HEK293 (cell line): ENCODE measurements at regions not wholly inside any gene's neighbourhood (a gene's known extent, or its start where the extent isn't known, plus 50 kb on each side); places are given as distances from the start of the nearest gene placed in this dataset.

Source experiments
- CTCF ChIA-PET: fragments of 350-600 bp; formaldehyde crosslinking; extraction: SDS; loops from one replicate; lab custom pipeline; 2021; ENCODE audit warnings: antibody characterized with exemption; lab: Yijun Ruan, JAX
- POLR2A ChIA-PET: fragments of 300-600 bp; formaldehyde crosslinking; extraction: SDS; loops from one replicate; lab custom pipeline; 2020; ENCODE audit warnings: antibody characterized with exemption, inconsistent platforms; lab: Yijun Ruan, JAX
- H3K27ac ChIP-seq: fragments of 200-500 bp; sonication (Bioruptor generic); 2 replicates; pipeline ENCODE4 v1.5.1; 2014; ENCODE audit warnings: low read depth, low read length, control low read depth, inconsistent platforms; ENCODE audit errors: extremely low read depth
- H3K36me3 ChIP-seq, 2 experiments: fragments of 200-500 bp in 1 of 2; sonication (Bioruptor generic) in 1 of 2; 1 replicate in 1 of 2; 2 replicates in 1 of 2; pipeline ENCODE4 v1.5.1; 2014 to 2017; ENCODE audit warnings: inconsistent platforms in 2 of 2, low read length in 2 of 2; ENCODE audit not compliant: control insufficient read depth in 2 of 2, insufficient read depth in 1 of 2
- H3K4me1 ChIP-seq: fragments of 200-500 bp; sonication (Bioruptor generic); 2 replicates; pipeline ENCODE4 v1.5.1; 2014; ENCODE audit warnings: mild to moderate bottlenecking, low read length, inconsistent platforms; ENCODE audit not compliant: control insufficient read depth, insufficient read depth
- H3K4me3 ChIP-seq: 2 replicates; pipeline ENCODE4 v1.5.1; 2011; ENCODE audit warnings: low read depth, mild to moderate bottlenecking, control low read depth, low read length, moderate library complexity
- H3K9me3 ChIP-seq: fragments of 200-500 bp; sonication (Bioruptor generic); 2 replicates; pipeline ENCODE4 v1.5.1; 2014; ENCODE audit warnings: low read depth, low read length, inconsistent platforms; ENCODE audit not compliant: control insufficient read depth, insufficient read depth
- BCL11A ChIP-seq: fragments of 450-650 bp; formaldehyde crosslinking; IDR thresholded peaks from 2 replicates; pipeline ENCODE4 v1.5.1; 2016; ENCODE audit warnings: low read depth, missing biosample characterization, missing genetic modification characterization
- HOXC10 ChIP-seq: sonication (generic); formaldehyde crosslinking; IDR thresholded peaks from 2 replicates; pipeline ENCODE4 v1.8.1; 2023; ENCODE audit warnings: mild to moderate bottlenecking, missing genetic modification reagents
- KLF10 ChIP-seq: fragments of 450-650 bp; IDR thresholded peaks from 2 replicates; pipeline ENCODE4 v1.5.1; 2018; ENCODE audit warnings: missing biosample characterization, mild to moderate bottlenecking, missing genetic modification characterization
- PRDM1 ChIP-seq: fragments of 450-650 bp; formaldehyde crosslinking; IDR thresholded peaks from 2 replicates; pipeline ENCODE4; 2016; ENCODE audit warnings: missing biosample characterization, missing genetic modification characterization
- SCRT1 ChIP-seq: fragments of 450-650 bp; formaldehyde crosslinking; IDR thresholded peaks from 2 replicates; pipeline ENCODE4 v1.5.1; 2016; ENCODE audit warnings: missing biosample characterization, missing genetic modification characterization, borderline replicate concordance
- ZBTB1 ChIP-seq: fragments of 450-650 bp; formaldehyde crosslinking; IDR thresholded peaks from 2 replicates; pipeline ENCODE4 v1.5.1; 2016; ENCODE audit warnings: missing biosample characterization, missing genetic modification characterization
- ZBTB48 ChIP-seq: fragments of 450-650 bp; formaldehyde crosslinking; IDR thresholded peaks from 2 replicates; pipeline ENCODE4 v1.5.1; 2016; ENCODE audit warnings: missing biosample characterization, missing genetic modification characterization
- ZEB2 ChIP-seq: fragments of 450-650 bp; formaldehyde crosslinking; IDR thresholded peaks from 2 replicates; pipeline ENCODE4 v1.5.1; 2016; ENCODE audit warnings: missing biosample characterization, missing genetic modification characterization
- ZFP41 ChIP-seq: fragments of 450-650 bp; formaldehyde crosslinking; IDR thresholded peaks from 2 replicates; pipeline ENCODE4 v1.5.1; 2016; ENCODE audit warnings: missing biosample characterization, missing genetic modification characterization, borderline replicate concordance
- ZNF114 ChIP-seq: fragments of 450-650 bp; formaldehyde crosslinking; IDR thresholded peaks from 2 replicates; pipeline ENCODE4 v1.5.0; 2017; ENCODE audit warnings: missing biosample characterization, missing genetic modification characterization
- ZNF140 ChIP-seq: fragments of 450-650 bp; formaldehyde crosslinking; IDR thresholded peaks from 2 replicates; pipeline ENCODE4 v1.5.1; 2016; ENCODE audit warnings: missing biosample characterization, missing genetic modification characterization
- ZNF37A ChIP-seq: fragments of 450-650 bp; IDR thresholded peaks from 2 replicates; pipeline ENCODE4 v1.5.1; 2018; ENCODE audit warnings: missing biosample characterization, missing genetic modification characterization
- ZNF530 ChIP-seq: fragments of 450-650 bp; formaldehyde crosslinking; IDR thresholded peaks from 2 replicates; pipeline ENCODE4 v1.5.1; 2016; ENCODE audit warnings: low read depth, missing biosample characterization, missing genetic modification characterization
- ZNF600 ChIP-seq: fragments of 450-650 bp; formaldehyde crosslinking; IDR thresholded peaks from 2 replicates; pipeline ENCODE4 v1.5.1; 2016; ENCODE audit warnings: missing biosample characterization, missing genetic modification characterization
- ZNF677 ChIP-seq: fragments of 450-650 bp; IDR thresholded peaks from 2 replicates; pipeline ENCODE4 v1.5.0; 2018; ENCODE audit warnings: missing biosample characterization, mild to moderate bottlenecking, missing genetic modification characterization, moderate library complexity
- ZNF776 ChIP-seq: fragments of 450-650 bp; formaldehyde crosslinking; IDR thresholded peaks from 2 replicates; pipeline ENCODE4 v1.5.0; 2017; ENCODE audit warnings: missing biosample characterization, missing genetic modification characterization, borderline replicate concordance
- ZNF791 ChIP-seq: fragments of 450-650 bp; formaldehyde crosslinking; IDR thresholded peaks from 2 replicates; pipeline ENCODE4 v1.5.1; 2016; ENCODE audit warnings: missing biosample characterization, missing genetic modification characterization
- TF ChIP-seq, protein P1 (sequence below): fragments of 450-650 bp; formaldehyde crosslinking; IDR thresholded peaks from 2 replicates; pipeline ENCODE4 v1.5.1; 2016; ENCODE audit warnings: missing biosample characterization, missing genetic modification characterization
- TF ChIP-seq, protein P2 (sequence below): fragments of 450-650 bp; formaldehyde crosslinking; optimal IDR thresholded peaks from 2 replicates; pipeline ENCODE3; 2016; ENCODE audit warnings: missing biosample characterization, mild to moderate bottlenecking, missing genetic modification characterization

- no peak overlapping the region for H3K27ac ChIP-seq
- no peaks in the 10 kb centered on the region for H3K9me3 ChIP-seq
- H3K4me1 ChIP-seq, result no peaks in the 10 kb centered on the region
- H3K36me3 ChIP-seq, result no peaks in the 10 kb centered on the region
- no peak for TF ChIP-seq KLF10 (tag by site-specific recombination)
- no peak for TF ChIP-seq ZNF776
- CTCF ChIA-PET, result interaction anchor here (0.7 to 2.1 kb wide), 6 partner anchors 13 to 804 kb away, joined by 3 to 7 read pairs (median 3); no protein-coding TSS in a partner anchor
- H3K4me3 ChIP-seq, result no peak overlapping the region
- POLR2A ChIA-PET, result no interaction called here
Observed at GRCh38 chr22:22043296-22044078, 60.9 kb upstream of the TOP3B start.

DNA sequence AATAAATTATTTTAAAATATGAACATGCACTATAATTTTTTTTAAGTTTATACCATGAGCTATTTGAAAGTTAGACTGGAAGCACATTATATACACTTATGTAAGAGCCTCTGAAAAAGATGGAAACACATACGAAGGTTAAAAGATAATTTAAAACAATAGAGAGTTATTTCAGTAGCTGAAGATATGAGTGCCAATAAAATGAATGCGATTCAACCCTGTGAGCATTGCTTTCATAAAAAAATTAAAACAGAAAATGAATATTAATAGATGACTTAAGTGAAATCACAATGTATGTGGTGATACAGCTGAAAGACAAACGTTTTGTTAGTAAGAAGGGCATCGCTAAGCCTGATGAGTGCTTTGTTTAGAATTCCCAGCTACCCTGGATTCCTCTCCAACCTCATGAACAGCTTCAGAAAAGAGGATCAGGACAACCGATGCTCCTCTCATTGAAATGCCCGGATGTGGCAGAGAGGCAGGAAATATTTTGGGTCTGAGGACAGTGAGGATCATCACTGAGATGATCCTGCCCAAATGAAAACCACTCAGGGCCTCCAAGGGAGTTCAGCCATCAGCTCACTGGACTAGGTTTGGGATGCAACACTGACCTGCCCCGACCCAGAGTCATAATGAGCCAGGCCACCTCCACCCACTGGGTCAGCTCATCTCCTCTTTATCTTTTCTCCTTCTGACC lies 60.2 kb upstream of the TOP3B start:
- Histone ChIP-seq H3K4me3 (no peak overlapping the region), H3K27ac (no peak overlapping the region), H3K9me3 (no peaks in the 10 kb centered on the region), H3K4me1 (no peaks in the 10 kb centered on the region), H3K36me3 (no peaks in the 10 kb centered on the region)
- CTCF ChIA-PET, result interaction anchor here (0.5 to 2.1 kb wide), 10 partner anchors 13 to 165 kb away, joined by 3 to 12 read pairs (median 4); no protein-coding TSS in a partner anchor
- POLR2A ChIA-PET, result interaction anchor here (0.7 kb wide), 1 partner anchor 60 kb away, joined by 3 read pairs; the partner anchor contains the start of gene TOP3B
- no peak for TF ChIP-seq ZNF140 (tag by site-specific recombination)
- no peak for TF ChIP-seq SCRT1 (tag by site-specific recombination)
- TF ChIP-seq HOXC10, result no peak
- no peak for TF ChIP-seq ZEB2 (tag by site-specific recombination)
- TF ChIP-seq ZNF530 (tag by site-specific recombination), result no peak
- TF ChIP-seq ZBTB48 (tag by site-specific recombination), result no peak
- TF ChIP-seq, protein P1, sequence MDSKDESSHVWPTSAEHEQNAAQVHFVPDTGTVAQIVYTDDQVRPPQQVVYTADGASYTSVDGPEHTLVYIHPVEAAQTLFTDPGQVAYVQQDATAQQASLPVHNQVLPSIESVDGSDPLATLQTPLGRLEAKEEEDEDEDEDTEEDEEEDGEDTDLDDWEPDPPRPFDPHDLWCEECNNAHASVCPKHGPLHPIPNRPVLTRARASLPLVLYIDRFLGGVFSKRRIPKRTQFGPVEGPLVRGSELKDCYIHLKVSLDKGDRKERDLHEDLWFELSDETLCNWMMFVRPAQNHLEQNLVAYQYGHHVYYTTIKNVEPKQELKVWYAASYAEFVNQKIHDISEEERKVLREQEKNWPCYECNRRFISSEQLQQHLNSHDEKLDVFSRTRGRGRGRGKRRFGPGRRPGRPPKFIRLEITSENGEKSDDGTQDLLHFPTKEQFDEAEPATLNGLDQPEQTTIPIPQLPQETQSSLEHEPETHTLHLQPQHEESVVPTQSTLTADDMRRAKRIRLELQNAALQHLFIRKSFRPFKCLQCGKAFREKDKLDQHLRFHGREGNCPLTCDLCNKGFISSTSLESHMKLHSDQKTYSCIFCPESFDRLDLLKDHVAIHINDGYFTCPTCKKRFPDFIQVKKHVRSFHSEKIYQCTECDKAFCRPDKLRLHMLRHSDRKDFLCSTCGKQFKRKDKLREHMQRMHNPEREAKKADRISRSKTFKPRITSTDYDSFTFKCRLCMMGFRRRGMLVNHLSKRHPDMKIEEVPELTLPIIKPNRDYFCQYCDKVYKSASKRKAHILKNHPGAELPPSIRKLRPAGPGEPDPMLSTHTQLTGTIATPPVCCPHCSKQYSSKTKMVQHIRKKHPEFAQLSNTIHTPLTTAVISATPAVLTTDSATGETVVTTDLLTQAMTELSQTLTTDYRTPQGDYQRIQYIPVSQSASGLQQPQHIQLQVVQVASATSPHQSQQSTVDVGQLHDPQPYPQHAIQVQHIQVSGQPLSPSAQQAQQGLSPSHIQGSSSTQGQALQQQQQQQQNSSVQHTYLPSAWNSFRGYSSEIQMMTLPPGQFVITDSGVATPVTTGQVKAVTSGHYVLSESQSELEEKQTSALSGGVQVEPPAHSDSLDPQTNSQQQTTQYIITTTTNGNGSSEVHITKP (tag by site-specific recombination), result no peak
- no peak for TF ChIP-seq BCL11A (tag by site-specific recombination)
- no peak for TF ChIP-seq ZNF791 (tag by site-specific recombination)
- TF ChIP-seq ZNF677, result no peak
- no peak for TF ChIP-seq ZNF600 (tag by site-specific recombination)
- TF ChIP-seq, protein P2, sequence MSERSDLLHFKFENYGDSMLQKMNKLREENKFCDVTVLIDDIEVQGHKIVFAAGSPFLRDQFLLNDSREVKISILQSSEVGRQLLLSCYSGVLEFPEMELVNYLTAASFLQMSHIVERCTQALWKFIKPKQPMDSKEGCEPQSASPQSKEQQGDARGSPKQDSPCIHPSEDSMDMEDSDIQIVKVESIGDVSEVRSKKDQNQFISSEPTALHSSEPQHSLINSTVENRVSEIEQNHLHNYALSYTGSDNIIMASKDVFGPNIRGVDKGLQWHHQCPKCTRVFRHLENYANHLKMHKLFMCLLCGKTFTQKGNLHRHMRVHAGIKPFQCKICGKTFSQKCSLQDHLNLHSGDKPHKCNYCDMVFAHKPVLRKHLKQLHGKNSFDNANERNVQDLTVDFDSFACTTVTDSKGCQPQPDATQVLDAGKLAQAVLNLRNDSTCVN (tag by site-specific recombination), result no peak
- no peak for TF ChIP-seq ZFP41

DNA sequence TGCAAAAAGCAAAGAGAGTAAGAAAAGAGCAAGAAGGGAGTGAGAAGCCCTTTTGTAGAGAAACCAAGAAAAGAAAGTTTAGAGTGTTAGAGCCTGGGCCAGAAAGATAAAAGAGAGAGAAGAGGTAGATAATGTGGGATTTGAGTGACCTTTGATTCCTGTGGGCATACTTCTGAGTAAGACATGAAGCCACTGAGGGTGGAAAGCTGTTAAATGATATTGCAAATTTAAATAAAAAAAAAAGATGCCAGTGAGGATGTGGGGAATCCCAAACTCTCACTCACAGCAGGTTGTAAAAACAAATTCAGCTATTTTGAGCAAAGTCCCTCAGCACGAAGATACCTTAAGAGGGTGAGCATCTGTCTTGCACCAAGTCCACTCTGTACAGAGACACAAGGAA lies 59.4 kb upstream of the TOP3B start:
- ChIA-PET POLR2A (interaction anchor here (0.7 kb wide), 1 partner anchor 60 kb away, joined by 3 read pairs; the partner anchor contains the start of gene TOP3B), CTCF (interaction anchor here (0.5 to 2.1 kb wide), 10 partner anchors 12 to 160 kb away, joined by 3 to 12 read pairs (median 4); no protein-coding TSS in a partner anchor)
- H3K27ac ChIP-seq, result no peak overlapping the region
- H3K4me3 ChIP-seq, result no peak overlapping the region
- no peaks in the 10 kb centered on the region for H3K9me3 ChIP-seq
- H3K36me3 ChIP-seq, result no peaks in the 10 kb centered on the region
- peak; percentile 51; the same call in 1 of the 2 replicates for TF ChIP-seq PRDM1
- TF ChIP-seq ZNF37A (tag by site-specific recombination), result no peak
- TF ChIP-seq ZNF114, result no peak
- no peak for TF ChIP-seq ZBTB1 (tag by site-specific recombination)
- H3K4me1 ChIP-seq, result no peaks in the 10 kb centered on the region
